HCT116 (cell line): ENCODE measurements at regions not wholly inside any gene's neighbourhood (a gene's known extent, or its start where the extent isn't known, plus 50 kb on each side); places are given as distances from the start of the nearest gene placed in this dataset.

Source experiments
- ATAC-seq: fragments of 200-7000 bp; cut with Tn5 transposase; 2 replicates; pipeline ENCODE4 v1.9.1; 2020; ENCODE audit warnings: mild to moderate bottlenecking, moderate library complexity
- BruUV-seq: library from RNA; stranded (reverse); fragments of 400-500 nt; replicated peaks from 2 replicates; lab custom pipeline; 2021; lab: Mats Ljungman, UMichigan
- CTCF ChIA-PET: fragments of 300-600 bp; sonication (Branson Sonifier 250); formaldehyde crosslinking; loops from one replicate; lab custom pipeline; 2021; ENCODE audit warnings: antibody characterized with exemption; lab: Charles Lee
- POLR2A ChIA-PET: fragments of 300-600, 350-600 bp; sonication (Branson Sonifier 250); formaldehyde crosslinking; loops from one replicate; lab custom pipeline; 2021; ENCODE audit warnings: antibody characterized with exemption; lab: Charles Lee
- RAD21 ChIA-PET, 2 experiments: fragments of 300-600 bp; sonication (Branson Sonifier 250); formaldehyde crosslinking; loops; one replicate each; lab custom pipeline; 2023; ENCODE audit warnings: low total read pairs in 2 of 2; ENCODE audit not compliant: uncharacterized antibody in 2 of 2, unreplicated experiment in 2 of 2, low non-redundant PET in 1 of 2; lab: Charles Lee
- DNase-seq: peaks from one replicate; pipeline ENCODE4 v3.0.0-alpha.2; 2010; ENCODE audit warnings: low read depth, low spot score
- H2AFZ ChIP-seq: fragments of 200-600 bp; shearing (Covaris generic), sonication (generic); 2 replicates; pipeline ENCODE4 v1.6.1; 2017; ENCODE audit warnings: low read depth, mixed run types, mixed read lengths, antibody characterized with exemption, low read length; ENCODE audit not compliant: poor library complexity, severe bottlenecking
- H3K27ac ChIP-seq: 2 replicates; pipeline ENCODE4 v1.5.1; 2012; ENCODE audit warnings: low read depth, low read length
- H3K27me3 ChIP-seq: fragments of 200-600 bp; sonication (generic); 2 replicates; pipeline ENCODE4 v1.6.1; 2016; ENCODE audit warnings: mixed run types, low read length, mixed read lengths; ENCODE audit not compliant: insufficient read depth
- H3K36me3 ChIP-seq, 2 experiments: fragments of 200-500 bp in 1 of 2; fragments of 200-600 bp in 1 of 2; sonication (Bioruptor generic) in 1 of 2; sonication (generic) in 1 of 2; 2 replicates each; pipeline versions ENCODE4 v1.5.1 to v1.6.1; 2014 to 2016; ENCODE audit warnings: low read length in 2 of 2, inconsistent platforms in 1 of 2, mixed read lengths in 1 of 2, mixed run types in 1 of 2; ENCODE audit not compliant: insufficient read depth in 2 of 2, control insufficient read depth in 1 of 2
- H3K4me1 ChIP-seq, 2 experiments: fragments of 200-600 bp in 1 of 2; sonication (generic) in 1 of 2; 2 replicates each; pipeline versions ENCODE4 v1.5.1 to v1.6.1; 2012 to 2017; ENCODE audit warnings: low read length in 2 of 2, inconsistent platforms in 1 of 2, mild to moderate bottlenecking in 1 of 2, mixed read lengths in 1 of 2, mixed run types in 1 of 2, moderate library complexity in 1 of 2; ENCODE audit not compliant: insufficient read depth in 2 of 2, control insufficient read depth in 1 of 2
- H3K4me2 ChIP-seq: fragments of 200-600 bp; sonication (generic); 2 replicates; pipeline ENCODE4 v1.6.1; 2017; ENCODE audit warnings: mixed run types, low read length, mixed read lengths
- H3K4me3 ChIP-seq, 2 experiments: fragments of 200-600 bp in 1 of 2; sonication (generic) in 1 of 2; replicated peaks in 1 of 2; 2 replicates each; pipeline ENCODE4 v1.5.1; 2011 to 2016; ENCODE audit warnings: low read length in 2 of 2, control low read depth in 1 of 2, low read depth in 1 of 2, mild to moderate bottlenecking in 1 of 2, mixed read lengths in 1 of 2, mixed run types in 1 of 2
- H3K79me2 ChIP-seq: fragments of 200-600 bp; sonication (generic); 2 replicates; pipeline ENCODE4 v1.6.1; 2017; ENCODE audit warnings: mild to moderate bottlenecking, mixed run types, low read length, moderate library complexity, mixed read lengths; ENCODE audit not compliant: insufficient read depth
- H3K9ac ChIP-seq: fragments of 200-600 bp; sonication (generic); 2 replicates; pipeline ENCODE4 v1.6.1; 2016; ENCODE audit warnings: low read length, mixed read lengths
- H3K9me2 ChIP-seq: fragments of 200-600 bp; sonication (generic), shearing (Covaris generic); 2 replicates; pipeline ENCODE4 v1.6.1; 2017; ENCODE audit warnings: mixed run types, mild to moderate bottlenecking, moderate library complexity; ENCODE audit not compliant: insufficient read depth
- H3K9me3 ChIP-seq, 2 experiments: fragments of 200-500 bp in 1 of 2; fragments of 200-600 bp in 1 of 2; sonication (Bioruptor generic) in 1 of 2; sonication (generic) in 1 of 2; 2 replicates each; pipeline ENCODE4 v1.6.1; 2014 to 2017; ENCODE audit warnings: low read length in 2 of 2, mixed read lengths in 2 of 2, inconsistent platforms in 1 of 2, low read depth in 1 of 2, mild to moderate bottlenecking in 1 of 2, mixed run types in 1 of 2, moderate library complexity in 1 of 2; ENCODE audit not compliant: control insufficient read depth in 1 of 2, insufficient read depth in 1 of 2
- H4K20me1 ChIP-seq: fragments of 200-600 bp; sonication (generic), shearing (Covaris generic); 2 replicates; pipeline ENCODE4 v1.6.1; 2017; ENCODE audit warnings: mixed run types, mild to moderate bottlenecking, moderate library complexity; ENCODE audit not compliant: insufficient read depth
- CTCF ChIP-seq, 3 experiments: fragments of 200-600 bp in 1 of 3; sonication (generic) in 1 of 3; IDR thresholded peaks in 2 of 3; conservative IDR thresholded peaks in 1 of 3; 2 replicates each; pipeline ENCODE4 v1.5.1; 2012 to 2017; ENCODE audit warnings: low read depth in 2 of 3, low read length in 2 of 3, antibody characterized with exemption in 1 of 3, borderline replicate concordance in 1 of 3, control low read depth in 1 of 3, mild to moderate bottlenecking in 1 of 3, mixed read lengths in 1 of 3, mixed run types in 1 of 3, moderate library complexity in 1 of 3; ENCODE audit not compliant: insufficient read depth in 1 of 3
- EGR1 ChIP-seq: IDR thresholded peaks from 2 replicates; pipeline ENCODE4 v1.6.1; 2012; ENCODE audit warnings: low read depth
- EZH2 ChIP-seq: fragments of 200-600 bp; sonication (generic); IDR thresholded peaks from 2 replicates; pipeline ENCODE4 v1.6.1; 2017; ENCODE audit warnings: antibody characterized with exemption, mixed run types
- EZH2phosphoT487 ChIP-seq: fragments of 200-600 bp; IDR thresholded peaks from 2 replicates; pipeline ENCODE4 v1.6.1; 2018; ENCODE audit warnings: antibody characterized with exemption, borderline replicate concordance
- JUND ChIP-seq: IDR thresholded peaks from 2 replicates; pipeline ENCODE4 v1.6.1; 2012
- MAX ChIP-seq: IDR thresholded peaks from 2 replicates; pipeline ENCODE4 v1.6.1; 2012
- POLR2A ChIP-seq: IDR thresholded peaks from 2 replicates; pipeline ENCODE4 v1.7.0; 2011; ENCODE audit warnings: borderline replicate concordance; ENCODE audit not compliant: insufficient read depth, insufficient read length; ENCODE audit errors: extremely low read depth
- POLR2AphosphoS5 ChIP-seq: IDR thresholded peaks from 2 replicates; pipeline ENCODE4 v1.6.1; 2011; ENCODE audit warnings: mild to moderate bottlenecking, low read depth, low read length, moderate library complexity
- RAD21 ChIP-seq: IDR thresholded peaks from 2 replicates; pipeline ENCODE4 v1.6.1; 2012; ENCODE audit warnings: low read depth, mild to moderate bottlenecking
- REST ChIP-seq: IDR thresholded peaks from 2 replicates; pipeline ENCODE4 v1.6.1; 2012; ENCODE audit warnings: low read depth
- SIN3A ChIP-seq: IDR thresholded peaks from 2 replicates; pipeline ENCODE4 v1.6.1; 2012; ENCODE audit warnings: low read depth
- SP1 ChIP-seq: IDR thresholded peaks from 2 replicates; pipeline ENCODE4 v1.6.1; 2012; ENCODE audit warnings: low read depth
- SRF ChIP-seq: IDR thresholded peaks from 2 replicates; pipeline ENCODE4 v1.6.1; 2012; ENCODE audit warnings: low read depth
- YY1 ChIP-seq: IDR thresholded peaks from 2 replicates; pipeline ENCODE4 v1.6.1; 2011; ENCODE audit warnings: low read length, low read depth, moderate library complexity, mild to moderate bottlenecking; ENCODE audit not compliant: insufficient replicate concordance; ENCODE audit errors: extremely low read depth
- ZFX ChIP-seq: fragments of 450-650 bp; IDR thresholded peaks from 2 replicates; pipeline ENCODE4 v1.6.1; 2017
- ZNF274 ChIP-seq: fragments of 200-500 bp; sonication (Bioruptor generic); IDR thresholded peaks from 2 replicates; pipeline ENCODE4 v1.6.1; 2014; ENCODE audit warnings: mild to moderate bottlenecking, low read depth, low read length, inconsistent platforms
- intact Hi-C: fragments of 100-400 bp; cut with micrococcal nuclease; formaldehyde crosslinking; loops from 2 replicates; pipeline ENCODE4 v1.10.0; 2022

DNA sequence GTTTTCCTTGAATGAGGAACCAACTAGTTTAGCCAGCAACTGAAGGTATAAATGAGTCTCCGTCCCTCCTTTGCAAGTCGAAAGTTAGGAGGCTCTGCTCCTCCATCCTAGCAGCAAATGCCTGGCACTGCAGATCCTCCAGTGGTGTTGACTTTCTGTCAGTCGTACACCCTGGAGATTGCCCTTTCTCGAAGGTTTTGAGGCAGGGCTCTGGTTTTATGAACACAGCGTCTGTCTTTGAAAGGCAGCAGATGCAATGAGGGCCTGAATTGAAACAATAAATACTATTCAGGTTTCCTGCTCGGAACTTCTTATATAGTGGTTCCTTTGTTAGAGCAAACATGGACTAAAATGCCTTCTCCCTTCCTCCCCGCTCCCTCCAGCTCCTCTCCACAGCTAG lies 284.0 kb downstream of the TMEM38B start:
- Histone ChIP-seq H3K4me1 (no peaks in the 10 kb centered on the region), H3K4me3 (no peak overlapping the region), H3K36me3 (no peaks in the 10 kb centered on the region), H2AFZ (no peak overlapping the region), H4K20me1 (no peaks in the 10 kb centered on the region), H3K4me2 (no peak overlapping the region), H3K9ac (no peak overlapping the region), H3K9me3 (no peaks in the 10 kb centered on the region), H3K27me3 (peaks cover 33% of the 10 kb centered on the region)
- POLR2A ChIA-PET: no interaction called here
- no TSS peak for BruUV-seq
- no peak for DNase-seq
- RAD21 ChIA-PET: no interaction called here
- intact Hi-C loops: no loop called here
- TF ChIP-seq SRF: no peak
- TF ChIP-seq EZH2phosphoT487: no peak
- no peak for TF ChIP-seq POLR2AphosphoS5
- TF ChIP-seq YY1: no peak
- no peak for TF ChIP-seq SP1
- TF ChIP-seq CTCF (IDR thresholded peaks at IDR 0.05 in 2 of 3, conservative IDR thresholded peaks at IDR 0.05 in 1 of 3; ENCODE audit: borderline replicate concordance in 1 of 3, insufficient read depth in 1 of 3, low read depth in 2 of 3, low read length in 2 of 3): no peak
- TF ChIP-seq EGR1: no peak
- no peak for TF ChIP-seq EZH2
- no peak for TF ChIP-seq MAX
- no peak for TF ChIP-seq ZFX
- no peak for TF ChIP-seq REST
- TF ChIP-seq RAD21: no peak
- no peak for TF ChIP-seq SIN3A
- TF ChIP-seq POLR2A: no peak
- no peak for TF ChIP-seq ZNF274
- TF ChIP-seq JUND: no peak
- TF ChIP-seq, all 23 proteins: peak for 0
- CTCF ChIA-PET: no interaction called here
- no peak for ATAC-seq
- no peak overlapping the region for H3K27ac ChIP-seq
- no peaks in the 10 kb centered on the region for H3K79me2 ChIP-seq
- no peaks in the 10 kb centered on the region for H3K9me2 ChIP-seq
